H1 (cell line): ENCODE measurements at regions not wholly inside any gene's neighbourhood (a gene's known extent, or its start where the extent isn't known, plus 50 kb on each side); places are given as distances from the start of the nearest gene placed in this dataset.

Source experiments
- GTF2F1 ChIP-seq: IDR thresholded peaks from 2 replicates; pipeline ENCODE4 v1.6.1; 2012; ENCODE audit warnings: low read depth, low read length, improper control_type of control experiment, borderline replicate concordance

DNA sequence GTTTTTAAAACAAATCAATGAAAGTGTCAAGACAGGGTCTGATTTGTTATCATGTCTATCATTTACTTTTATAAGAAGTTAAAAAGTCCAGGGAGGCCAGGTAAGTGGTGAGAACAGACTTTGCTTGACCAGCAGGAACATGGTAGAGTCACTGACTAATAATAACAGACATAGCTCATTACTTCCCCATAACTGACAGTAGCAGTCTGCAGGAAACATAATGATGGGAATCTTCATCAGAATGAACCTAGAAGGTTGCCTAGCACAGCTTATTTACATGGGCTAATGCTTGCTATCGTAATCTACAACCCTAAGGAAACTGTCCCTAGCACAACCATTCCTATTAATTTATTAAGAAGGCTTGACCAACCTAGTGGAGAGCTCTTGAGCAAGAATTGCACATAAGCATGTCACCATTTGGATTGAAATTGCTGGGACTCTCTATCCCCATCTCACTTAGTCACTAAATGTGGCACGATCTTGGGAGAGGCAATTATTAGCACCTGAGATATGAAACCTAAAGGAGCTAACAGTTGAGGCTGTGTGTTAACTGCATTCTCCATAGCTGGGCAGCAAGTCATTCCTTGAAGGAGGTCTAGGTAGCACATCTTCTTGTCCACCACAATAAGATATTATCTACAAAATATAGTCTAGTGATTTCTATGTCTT lies 139.6 kb upstream of the ZBTB20 start (continued):
- TF ChIP-seq GTF2F1 = no peak
